ENCODE measurements at regions not wholly inside any gene's neighbourhood (a gene's known extent, or its start where the extent isn't known, plus 50 kb on each side); places are given as distances from the start of the nearest gene placed in this dataset.

DNA sequence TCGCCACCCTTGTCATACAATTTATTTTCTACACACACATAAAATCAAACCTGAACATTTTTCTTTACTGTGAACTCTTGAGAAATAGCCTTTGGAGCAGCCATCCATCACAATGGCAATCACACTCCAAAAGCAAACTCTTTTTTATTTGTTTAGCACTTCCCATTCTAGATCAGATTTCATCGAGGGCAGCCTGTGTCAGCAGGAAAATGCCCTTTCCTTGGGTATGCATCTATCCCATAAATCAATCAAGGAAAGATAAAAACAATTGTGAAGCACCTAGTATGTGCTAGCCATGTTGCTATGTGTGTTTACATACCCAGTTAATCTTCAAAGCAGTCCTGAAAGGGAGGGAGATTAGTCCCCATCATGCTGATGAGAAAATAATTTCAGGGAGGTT, 484.1 kb upstream of the USP24 start:
- Histone ChIP-seq H3K36me3 (no peaks in the 10 kb centered on the region), H3K4me1 (no peaks in the 10 kb centered on the region), H3K9me3 (no peaks in the 10 kb centered on the region), H3K4me3 (no peak overlapping the region), H3K27me3 (replicated peaks in 1 of 7) (peaks cover 0 to 12% (median 0%) of the 10 kb centered on the region in 7 donors), H3K27ac (no peak overlapping the region)
- TF ChIP-seq, protein P1, sequence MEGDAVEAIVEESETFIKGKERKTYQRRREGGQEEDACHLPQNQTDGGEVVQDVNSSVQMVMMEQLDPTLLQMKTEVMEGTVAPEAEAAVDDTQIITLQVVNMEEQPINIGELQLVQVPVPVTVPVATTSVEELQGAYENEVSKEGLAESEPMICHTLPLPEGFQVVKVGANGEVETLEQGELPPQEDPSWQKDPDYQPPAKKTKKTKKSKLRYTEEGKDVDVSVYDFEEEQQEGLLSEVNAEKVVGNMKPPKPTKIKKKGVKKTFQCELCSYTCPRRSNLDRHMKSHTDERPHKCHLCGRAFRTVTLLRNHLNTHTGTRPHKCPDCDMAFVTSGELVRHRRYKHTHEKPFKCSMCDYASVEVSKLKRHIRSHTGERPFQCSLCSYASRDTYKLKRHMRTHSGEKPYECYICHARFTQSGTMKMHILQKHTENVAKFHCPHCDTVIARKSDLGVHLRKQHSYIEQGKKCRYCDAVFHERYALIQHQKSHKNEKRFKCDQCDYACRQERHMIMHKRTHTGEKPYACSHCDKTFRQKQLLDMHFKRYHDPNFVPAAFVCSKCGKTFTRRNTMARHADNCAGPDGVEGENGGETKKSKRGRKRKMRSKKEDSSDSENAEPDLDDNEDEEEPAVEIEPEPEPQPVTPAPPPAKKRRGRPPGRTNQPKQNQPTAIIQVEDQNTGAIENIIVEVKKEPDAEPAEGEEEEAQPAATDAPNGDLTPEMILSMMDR (IDR thresholded peaks at IDR 0.05 in 8 of 11, conservative IDR thresholded peaks at IDR 0.05 in 3 of 11) = no peak
- TF ChIP-seq POLR2A (IDR thresholded peaks at IDR 0.05) = no peak
- no peak for TF ChIP-seq POLR2AphosphoS5 (IDR thresholded peaks at IDR 0.05)
- intact Hi-C loops (cut with DNase I; ENCODE audit: low total_unique reads) = no loop called here
- DNase-seq = no peak
- WGBS, 5 donors = 49 to 66% (median 62%) methylated on average over 2 of the region's 2 CpGs

DNA sequence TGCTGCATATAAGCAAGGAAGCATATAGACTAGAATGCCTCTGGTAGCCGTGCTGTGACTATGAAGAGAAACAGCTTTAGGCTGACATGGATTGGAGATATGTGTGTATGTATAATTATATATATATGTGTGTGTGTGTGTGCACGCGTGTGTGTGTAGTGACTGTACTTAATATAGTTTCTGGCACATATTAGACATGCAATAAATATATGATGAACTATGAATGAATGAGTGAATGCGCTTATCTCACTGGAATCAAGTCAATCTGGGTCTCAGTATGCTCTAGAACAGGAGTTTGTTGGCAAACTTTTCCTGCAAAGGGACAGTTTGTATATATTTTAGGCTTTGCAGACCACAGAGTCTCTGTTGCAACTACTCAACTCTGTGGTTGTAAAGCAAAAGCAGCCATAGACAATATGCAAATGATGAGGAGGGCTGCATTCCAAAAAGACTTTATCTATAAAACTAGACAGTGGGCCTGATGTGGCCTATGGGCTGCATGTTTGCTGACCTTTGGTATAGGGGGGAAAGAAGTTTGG, 482.9 kb upstream of the USP24 start:
- TF ChIP-seq, protein P1 (IDR thresholded peaks at IDR 0.05 in 8 of 11, conservative IDR thresholded peaks at IDR 0.05 in 3 of 11) = no peak
- TF ChIP-seq POLR2A (IDR thresholded peaks at IDR 0.05) = no peak
- TF ChIP-seq POLR2AphosphoS5 (IDR thresholded peaks at IDR 0.05) = no peak
- Histone ChIP-seq H3K4me1 (no peaks in the 10 kb centered on the region), H3K27ac (no peak overlapping the region), H3K36me3 (no peaks in the 10 kb centered on the region), H3K9me3 (no peaks in the 10 kb centered on the region), H3K4me3 (no peak overlapping the region), H3K27me3 (replicated peaks in 1 of 7) (peaks cover 0 to 5% (median 0%) of the 10 kb centered on the region in 7 donors)
- WGBS, 5 donors = 66 to 98% (median 84%) methylated on average over 4 of the region's 4 CpGs
- intact Hi-C loops (cut with DNase I; ENCODE audit: low total_unique reads) = no loop called here
- no peak for DNase-seq

DNA sequence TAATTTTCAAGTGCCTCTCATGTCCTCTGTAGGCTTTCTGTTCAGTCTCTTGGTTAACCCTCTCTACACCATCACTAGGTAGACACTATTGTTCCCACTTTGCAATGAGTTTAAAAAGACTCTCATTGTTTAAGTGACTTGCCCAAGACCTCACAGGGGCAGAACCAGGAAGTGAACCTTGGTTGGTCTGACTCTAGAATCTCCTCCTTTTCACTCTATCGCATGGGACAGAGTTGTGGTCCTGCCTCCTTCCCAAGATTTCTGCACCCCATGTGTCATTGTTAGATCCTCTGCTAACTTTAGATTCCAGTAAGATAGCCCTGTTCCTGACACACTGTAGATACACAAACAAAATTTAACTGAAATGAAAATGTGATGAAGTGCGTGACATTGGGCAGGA, 481.7 kb upstream of the USP24 start:
- Histone ChIP-seq H3K27ac (no peak overlapping the region), H3K27me3 (replicated peaks in 1 of 7) (peaks cover 0 to 8% (median 0%) of the 10 kb centered on the region in 7 donors), H3K9me3 (no peaks in the 10 kb centered on the region), H3K4me3 (no peak overlapping the region), H3K36me3 (no peaks in the 10 kb centered on the region), H3K4me1 (no peaks in the 10 kb centered on the region)
- TF ChIP-seq POLR2A (IDR thresholded peaks at IDR 0.05) = no peak
- no peak for TF ChIP-seq POLR2AphosphoS5 (IDR thresholded peaks at IDR 0.05)
- TF ChIP-seq, protein P1 (IDR thresholded peaks at IDR 0.05 in 8 of 11, conservative IDR thresholded peaks at IDR 0.05 in 3 of 11) = no peak
- intact Hi-C loops (cut with DNase I; ENCODE audit: low total_unique reads) = no loop called here
- 64 to 100% (median 93%) methylated on average over 2 of the region's 2 CpGs for WGBS, 5 donors
- DNase-seq = no peak

DNA sequence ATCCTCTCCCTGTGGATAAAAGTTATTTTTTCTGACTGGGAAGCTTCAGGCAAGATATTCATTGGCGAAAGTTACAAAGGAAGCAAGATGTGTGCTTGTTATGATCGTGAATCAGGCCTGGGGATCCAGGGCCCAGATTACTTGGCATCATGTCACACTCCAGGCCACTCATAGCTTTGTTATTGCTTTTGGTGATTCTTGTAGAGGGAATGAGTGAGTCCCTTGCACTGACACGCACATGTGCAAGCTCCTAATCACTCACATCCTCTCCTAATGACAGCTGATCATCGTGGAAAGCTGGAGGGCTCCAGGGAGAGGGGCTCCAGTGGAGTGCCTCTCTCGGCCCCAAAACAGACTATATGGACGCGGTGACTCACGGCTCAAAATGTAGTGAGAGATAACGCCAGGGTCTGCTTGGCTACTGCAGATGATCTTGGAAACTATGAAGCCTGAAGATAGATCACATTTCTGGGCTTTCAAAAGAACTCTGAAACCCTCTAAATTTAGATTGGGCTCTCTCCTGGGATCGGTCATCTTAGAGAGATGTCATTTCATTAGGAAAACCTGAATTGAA, 481.1 kb upstream of the USP24 start:
- TF ChIP-seq POLR2A (IDR thresholded peaks at IDR 0.05) = no peak
- TF ChIP-seq, protein P1 (IDR thresholded peaks at IDR 0.05 in 8 of 11, conservative IDR thresholded peaks at IDR 0.05 in 3 of 11) = no peak
- no peak for TF ChIP-seq POLR2AphosphoS5 (IDR thresholded peaks at IDR 0.05)
- Histone ChIP-seq H3K36me3 (no peaks in the 10 kb centered on the region), H3K4me1 (no peaks in the 10 kb centered on the region), H3K9me3 (no peaks in the 10 kb centered on the region), H3K4me3 (no peak overlapping the region), H3K27ac (no peak overlapping the region), H3K27me3 (replicated peaks in 1 of 7) (peaks cover 0 to 8% (median 0%) of the 10 kb centered on the region in 7 donors)
- intact Hi-C loops (cut with DNase I; ENCODE audit: low total_unique reads) = no loop called here
- WGBS, 5 donors = 83 to 91% (median 87%) methylated on average over 10 of the region's 10 CpGs
- DNase-seq = no peak
